HEK293 (cell line): ENCODE measurements at regions not wholly inside any gene's neighbourhood (a gene's known extent, or its start where the extent isn't known, plus 50 kb on each side); places are given as distances from the start of the nearest gene placed in this dataset.
A peak's percentile ranks its signal among the peaks of the same experiment; 100 is the strongest.

ENCODE experiments used
- CTCF ChIA-PET: fragments of 350-600 bp; formaldehyde crosslinking; extraction: SDS; loops from one replicate; lab custom pipeline; 2021; ENCODE audit warnings: antibody characterized with exemption; lab: Yijun Ruan, JAX
- POLR2A ChIA-PET: fragments of 300-600 bp; formaldehyde crosslinking; extraction: SDS; loops from one replicate; lab custom pipeline; 2020; ENCODE audit warnings: antibody characterized with exemption, inconsistent platforms; lab: Yijun Ruan, JAX
- H3K27ac ChIP-seq: fragments of 200-500 bp; sonication (Bioruptor generic); 2 replicates; pipeline ENCODE4 v1.5.1; 2014; ENCODE audit warnings: low read depth, low read length, control low read depth, inconsistent platforms; ENCODE audit errors: extremely low read depth
- H3K36me3 ChIP-seq, 2 experiments: fragments of 200-500 bp in 1 of 2; sonication (Bioruptor generic) in 1 of 2; 1 replicate in 1 of 2; 2 replicates in 1 of 2; pipeline ENCODE4 v1.5.1; 2014 to 2017; ENCODE audit warnings: inconsistent platforms in 2 of 2, low read length in 2 of 2; ENCODE audit not compliant: control insufficient read depth in 2 of 2, insufficient read depth in 1 of 2
- H3K4me1 ChIP-seq: fragments of 200-500 bp; sonication (Bioruptor generic); 2 replicates; pipeline ENCODE4 v1.5.1; 2014; ENCODE audit warnings: mild to moderate bottlenecking, low read length, inconsistent platforms; ENCODE audit not compliant: control insufficient read depth, insufficient read depth
- H3K4me3 ChIP-seq: 2 replicates; pipeline ENCODE4 v1.5.1; 2011; ENCODE audit warnings: low read depth, mild to moderate bottlenecking, control low read depth, low read length, moderate library complexity
- H3K9me3 ChIP-seq: fragments of 200-500 bp; sonication (Bioruptor generic); 2 replicates; pipeline ENCODE4 v1.5.1; 2014; ENCODE audit warnings: low read depth, low read length, inconsistent platforms; ENCODE audit not compliant: control insufficient read depth, insufficient read depth
- PRDM10 ChIP-seq: fragments of 450-650 bp; formaldehyde crosslinking; IDR thresholded peaks from 2 replicates; pipeline ENCODE4 v1.5.1; 2016; ENCODE audit warnings: missing biosample characterization, missing genetic modification characterization
- SETDB1 ChIP-seq: IDR thresholded peaks from one replicate; pipeline ENCODE4 v1.6.1; 2017; ENCODE audit warnings: mild to moderate bottlenecking, low read length, moderate library complexity, mixed read lengths; ENCODE audit not compliant: insufficient read length
- TRIM28 ChIP-seq: IDR thresholded peaks from 2 replicates; pipeline ENCODE4 v1.6.1; 2011; ENCODE audit warnings: low read length, control low read depth, borderline replicate concordance
- ZFP69B ChIP-seq: fragments of 450-650 bp; formaldehyde crosslinking; IDR thresholded peaks from 2 replicates; pipeline ENCODE4 v1.5.1; 2016; ENCODE audit warnings: missing biosample characterization, missing genetic modification characterization
- ZNF184 ChIP-seq: fragments of 450-650 bp; IDR thresholded peaks from 2 replicates; pipeline ENCODE4 v1.5.1; 2018; ENCODE audit warnings: missing biosample characterization, mild to moderate bottlenecking, missing genetic modification characterization
- ZNF394 ChIP-seq: fragments of 450-650 bp; formaldehyde crosslinking; IDR thresholded peaks from 2 replicates; pipeline ENCODE4 v1.5.1; 2016; ENCODE audit warnings: missing biosample characterization, missing genetic modification characterization, mild to moderate bottlenecking, moderate library complexity, borderline replicate concordance
- ZNF433 ChIP-seq: fragments of 450-650 bp; formaldehyde crosslinking; IDR thresholded peaks from 2 replicates; pipeline ENCODE4 v1.5.1; 2016; ENCODE audit warnings: missing biosample characterization, missing genetic modification characterization, low read depth
- ZNF473 ChIP-seq: fragments of 450-650 bp; formaldehyde crosslinking; IDR thresholded peaks from 2 replicates; pipeline ENCODE4 v1.5.1; 2017; ENCODE audit warnings: missing biosample characterization, missing genetic modification characterization
- ZNF585B ChIP-seq: fragments of 450-650 bp; formaldehyde crosslinking; IDR thresholded peaks from 2 replicates; pipeline ENCODE4 v1.5.1; 2016; ENCODE audit warnings: missing biosample characterization, missing genetic modification characterization
- TF ChIP-seq, protein P1 (sequence below): fragments of 450-650 bp; formaldehyde crosslinking; IDR thresholded peaks from 2 replicates; pipeline ENCODE4 v1.5.1; 2017; ENCODE audit warnings: missing biosample characterization, missing genetic modification characterization

GRCh38 chr4:176009254-176009653 is 56.4 kb upstream of the WDR17 start:
- CTCF ChIA-PET = no interaction called here
- H3K9me3 ChIP-seq = no peaks in the 10 kb centered on the region

GRCh38 chr4:176011529-176011928 is 54.1 kb upstream of the WDR17 start:
- ChIA-PET CTCF (interaction anchor here (0.6 kb wide), 1 partner anchor 1581 kb away, joined by 3 read pairs; no protein-coding TSS in a partner anchor), POLR2A (interaction anchor here (1.5 kb wide), 1 partner anchor 10 kb away, joined by 4 read pairs; no protein-coding TSS in a partner anchor)
- Histone ChIP-seq H3K4me3 (no peak overlapping the region), H3K36me3 (no peaks in the 10 kb centered on the region), H3K9me3 (no peaks in the 10 kb centered on the region), H3K27ac (no peak overlapping the region)
- no peak for TF ChIP-seq ZNF473 (tag by site-specific recombination)
- TF ChIP-seq, all 188 proteins: peak for 0
- H3K4me1 ChIP-seq = no peaks in the 10 kb centered on the region

More at GRCh38 chr4:176009254-176009653, 56.4 kb upstream of the WDR17 start:
- POLR2A ChIA-PET = no interaction called here
- Histone ChIP-seq H3K4me3 (no peak overlapping the region), H3K36me3 (no peaks in the 10 kb centered on the region), H3K4me1 (no peaks in the 10 kb centered on the region), H3K27ac (no peak overlapping the region)
- TF ChIP-seq ZNF184 (no peak), SETDB1 (peak; percentile 63), TRIM28 (peak; percentile 63; the same call in 1 of the 2 replicates)

GRCh38 chr4:176013476-176014247 is 52.0 kb upstream of the WDR17 start:
- no peaks in the 10 kb centered on the region for H3K36me3 ChIP-seq
- ChIA-PET POLR2A (no interaction called here), CTCF (no interaction called here)
- TF ChIP-seq ZNF394 (tag by site-specific recombination) (no peak), SETDB1 (no peak), PRDM10 (tag by site-specific recombination) (no peak), ZNF433 (tag by site-specific recombination) (no peak), ZFP69B (tag by site-specific recombination) (no peak)
- TF ChIP-seq, protein P1, sequence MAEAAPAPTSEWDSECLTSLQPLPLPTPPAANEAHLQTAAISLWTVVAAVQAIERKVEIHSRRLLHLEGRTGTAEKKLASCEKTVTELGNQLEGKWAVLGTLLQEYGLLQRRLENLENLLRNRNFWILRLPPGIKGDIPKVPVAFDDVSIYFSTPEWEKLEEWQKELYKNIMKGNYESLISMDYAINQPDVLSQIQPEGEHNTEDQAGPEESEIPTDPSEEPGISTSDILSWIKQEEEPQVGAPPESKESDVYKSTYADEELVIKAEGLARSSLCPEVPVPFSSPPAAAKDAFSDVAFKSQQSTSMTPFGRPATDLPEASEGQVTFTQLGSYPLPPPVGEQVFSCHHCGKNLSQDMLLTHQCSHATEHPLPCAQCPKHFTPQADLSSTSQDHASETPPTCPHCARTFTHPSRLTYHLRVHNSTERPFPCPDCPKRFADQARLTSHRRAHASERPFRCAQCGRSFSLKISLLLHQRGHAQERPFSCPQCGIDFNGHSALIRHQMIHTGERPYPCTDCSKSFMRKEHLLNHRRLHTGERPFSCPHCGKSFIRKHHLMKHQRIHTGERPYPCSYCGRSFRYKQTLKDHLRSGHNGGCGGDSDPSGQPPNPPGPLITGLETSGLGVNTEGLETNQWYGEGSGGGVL (tag by site-specific recombination) = no peak
- no peak overlapping the region for H3K27ac ChIP-seq
- no peak overlapping the region for H3K4me3 ChIP-seq
- H3K9me3 ChIP-seq = no peaks in the 10 kb centered on the region
- no peaks in the 10 kb centered on the region for H3K4me1 ChIP-seq

- CTCF ChIA-PET = interaction anchor here (0.6 to 1.3 kb wide), 2 partner anchors 21 to 265 kb away, joined by 3 to 12 read pairs; no protein-coding TSS in a partner anchor
These were observed 51.0 kb upstream of the WDR17 start for GRCh38 chr4:176014583-176015108.

More at GRCh38 chr4:176014583-176015108, 51.0 kb upstream of the WDR17 start:
- H3K27ac ChIP-seq = no peak overlapping the region
- no peaks in the 10 kb centered on the region for H3K36me3 ChIP-seq
- no peak for TF ChIP-seq ZNF585B (tag by site-specific recombination)
- no peak overlapping the region for H3K4me3 ChIP-seq
- POLR2A ChIA-PET = no interaction called here
- H3K4me1 ChIP-seq = no peaks in the 10 kb centered on the region
- no peaks in the 10 kb centered on the region for H3K9me3 ChIP-seq
